ENCODE measurements at regions not wholly inside any gene's neighbourhood (a gene's known extent, or its start where the extent isn't known, plus 50 kb on each side); places are given as distances from the start of the nearest gene placed in this dataset.

- Histone ChIP-seq H3K4me3 (ENCODE audit: low read depth, low read length) (no peak overlapping the region), H3K27me3 (ENCODE audit: control insufficient read depth, insufficient read depth, low read length) (no peaks in the 10 kb centered on the region), H3K36me3 (ENCODE audit: control insufficient read depth, insufficient read depth, low read length) (no peaks in the 10 kb centered on the region)
- no peak for TF ChIP-seq CTCF (IDR thresholded peaks at IDR 0.05; ENCODE audit: insufficient read depth, low read length, poor library complexity, severe bottlenecking)
- no peak for DNase-seq (ENCODE audit: low read depth)
These were observed 1101.7 kb upstream of the GHITM start for GRCh38 chr10:83037653-83038052.

- no peak for TF ChIP-seq CTCF (IDR thresholded peaks at IDR 0.05; ENCODE audit: insufficient read depth, low read length, poor library complexity, severe bottlenecking)
- Histone ChIP-seq H3K36me3 (ENCODE audit: control insufficient read depth, insufficient read depth, low read length) (no peaks in the 10 kb centered on the region), H3K27me3 (ENCODE audit: control insufficient read depth, insufficient read depth, low read length) (no peaks in the 10 kb centered on the region), H3K4me3 (ENCODE audit: low read depth, low read length) (no peak overlapping the region)
- no peak for DNase-seq (ENCODE audit: low read depth)
These were observed 1100.7 kb upstream of the GHITM start for GRCh38 chr10:83038631-83039030.

- H3K36me3 ChIP-seq (ENCODE audit: control insufficient read depth, insufficient read depth, low read length), result no peaks in the 10 kb centered on the region
- H3K27me3 ChIP-seq (ENCODE audit: control insufficient read depth, insufficient read depth, low read length), result no peaks in the 10 kb centered on the region
- DNase-seq (ENCODE audit: low read depth), result no peak
- no peak overlapping the region for H3K4me3 ChIP-seq (ENCODE audit: low read depth, low read length)
- no peak for TF ChIP-seq CTCF (IDR thresholded peaks at IDR 0.05; ENCODE audit: insufficient read depth, low read length, poor library complexity, severe bottlenecking)
These were observed 1093.6 kb upstream of the GHITM start for GRCh38 chr10:83045731-83046130.

GRCh38 chr10:83050815-83051214 lies 1088.5 kb upstream of the GHITM start:
- Histone ChIP-seq H3K4me3 (ENCODE audit: low read depth, low read length) (no peak overlapping the region), H3K36me3 (ENCODE audit: control insufficient read depth, insufficient read depth, low read length) (no peaks in the 10 kb centered on the region), H3K27me3 (ENCODE audit: control insufficient read depth, insufficient read depth, low read length) (no peaks in the 10 kb centered on the region)
- TF ChIP-seq CTCF (IDR thresholded peaks at IDR 0.05; ENCODE audit: insufficient read depth, low read length, poor library complexity, severe bottlenecking), result no peak
- no peak for DNase-seq (ENCODE audit: low read depth)

GRCh38 chr10:83062871-83063270 lies 1076.4 kb upstream of the GHITM start:
- DNase-seq (ENCODE audit: low read depth), result no peak
- Histone ChIP-seq H3K4me3 (ENCODE audit: low read depth, low read length) (no peak overlapping the region), H3K36me3 (ENCODE audit: control insufficient read depth, insufficient read depth, low read length) (no peaks in the 10 kb centered on the region), H3K27me3 (ENCODE audit: control insufficient read depth, insufficient read depth, low read length) (no peaks in the 10 kb centered on the region)
- TF ChIP-seq CTCF (IDR thresholded peaks at IDR 0.05; ENCODE audit: insufficient read depth, low read length, poor library complexity, severe bottlenecking), result no peak

- Histone ChIP-seq H3K4me3 (ENCODE audit: low read depth, low read length) (no peak overlapping the region), H3K27me3 (ENCODE audit: control insufficient read depth, insufficient read depth, low read length) (no peaks in the 10 kb centered on the region), H3K36me3 (ENCODE audit: control insufficient read depth, insufficient read depth, low read length) (no peaks in the 10 kb centered on the region)
- DNase-seq (ENCODE audit: low read depth), result no peak
- TF ChIP-seq CTCF (IDR thresholded peaks at IDR 0.05; ENCODE audit: insufficient read depth, low read length, poor library complexity, severe bottlenecking), result no peak
These were observed 1065.8 kb upstream of the GHITM start for GRCh38 chr10:83073472-83073871.

Data from kidney epithelial cell (primary cell).